Thyroid gland (tissue), 4 donors: ENCODE measurements at regions not wholly inside any gene's neighbourhood (a gene's known extent, or its start where the extent isn't known, plus 50 kb on each side); places are given as distances from the start of the nearest gene placed in this dataset.

ENCODE experiments used
- DNase-seq, 2 donors: peaks; one replicate each; pipeline ENCODE4 v3.0.0-alpha.2; 2019
- H3K27ac ChIP-seq, 3 donors: fragments of 200-600 bp; sonication (generic); 1 replicate in 2 of 3; 2 replicates in 1 of 3; pipeline ENCODE4 v1.5.1; 2016 to 2019; ENCODE audit warnings: mild to moderate bottlenecking in 1 of 3, moderate library complexity in 1 of 3
- H3K27me3 ChIP-seq: fragments of 200-600 bp; sonication (generic); one replicate; pipeline ENCODE4 v1.5.1; 2019
- H3K36me3 ChIP-seq, 2 donors: fragments of 200-600 bp; sonication (generic); one replicate each; pipeline ENCODE4 v1.5.1; 2016 to 2019
- H3K4me1 ChIP-seq, 2 donors: fragments of 200-600 bp; sonication (generic); one replicate each; pipeline ENCODE4 v1.5.1; 2017 to 2019
- H3K4me3 ChIP-seq, 3 donors: fragments of 200-600 bp; sonication (generic); replicated peaks in 1 of 3; 1 replicate in 2 of 3; 2 replicates in 1 of 3; pipeline ENCODE4 v1.5.1; 2016; ENCODE audit warnings: mild to moderate bottlenecking in 1 of 3
- H3K9me3 ChIP-seq: fragments of 200-600 bp; sonication (generic); one replicate; pipeline ENCODE4 v1.5.1; 2017
- POLR2A ChIP-seq, 2 donors: fragments of 450-650 bp; IDR thresholded peaks; one replicate each; pipeline ENCODE4 v1.6.1; 2017; ENCODE audit warnings: antibody characterized with exemption in 2 of 2, mild to moderate bottlenecking in 2 of 2, moderate library complexity in 1 of 2
- WGBS, 2 donors: methylation state at CpG; one replicate each; pipeline ENCODE4 v1.1.5; 2017; 5-methylcytosine and 5-hydroxymethylcytosine counted together
- intact Hi-C: fragments of 100-400 bp; cut with DNase I; formaldehyde crosslinking; loops from one replicate; pipeline ENCODE4 v1.15.1; 2023
- TF ChIP-seq, protein P1 (sequence below), 6 experiments: fragments of 200-600 bp in 3 of 6; fragments of 450-650 bp in 3 of 6; sonication (generic) in 3 of 6; IDR thresholded peaks; one replicate each; pipeline ENCODE4 v1.5.1; 2016 to 2019; ENCODE audit warnings: antibody characterized with exemption in 6 of 6, mild to moderate bottlenecking in 2 of 6, inconsistent platforms in 1 of 6, moderate library complexity in 1 of 6

DNA sequence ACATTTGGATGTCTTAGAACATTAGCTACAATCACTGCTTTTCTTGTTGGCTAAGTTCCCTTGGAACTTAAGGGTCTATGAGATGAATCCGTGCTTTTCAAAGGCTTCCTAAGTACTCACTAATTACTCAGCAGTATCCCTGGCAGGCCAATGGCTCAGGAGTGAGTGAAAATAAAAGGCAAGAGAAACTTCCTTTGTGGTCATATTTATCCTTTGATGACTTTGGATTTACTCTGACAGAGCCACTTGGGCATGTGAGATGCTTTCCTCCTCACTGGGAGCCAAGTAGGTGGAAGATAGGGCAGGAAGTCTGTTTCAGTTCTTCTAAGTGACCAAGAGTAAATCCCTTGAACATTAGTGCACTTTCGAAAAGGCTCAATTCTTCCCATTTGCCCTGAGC is 224.3 kb upstream of the FOXA2 start:
- H3K27ac ChIP-seq, result no peak overlapping the region
- intact Hi-C loops, result no loop called here
- no peaks in the 10 kb centered on the region for H3K9me3 ChIP-seq
- TF ChIP-seq, protein P1, sequence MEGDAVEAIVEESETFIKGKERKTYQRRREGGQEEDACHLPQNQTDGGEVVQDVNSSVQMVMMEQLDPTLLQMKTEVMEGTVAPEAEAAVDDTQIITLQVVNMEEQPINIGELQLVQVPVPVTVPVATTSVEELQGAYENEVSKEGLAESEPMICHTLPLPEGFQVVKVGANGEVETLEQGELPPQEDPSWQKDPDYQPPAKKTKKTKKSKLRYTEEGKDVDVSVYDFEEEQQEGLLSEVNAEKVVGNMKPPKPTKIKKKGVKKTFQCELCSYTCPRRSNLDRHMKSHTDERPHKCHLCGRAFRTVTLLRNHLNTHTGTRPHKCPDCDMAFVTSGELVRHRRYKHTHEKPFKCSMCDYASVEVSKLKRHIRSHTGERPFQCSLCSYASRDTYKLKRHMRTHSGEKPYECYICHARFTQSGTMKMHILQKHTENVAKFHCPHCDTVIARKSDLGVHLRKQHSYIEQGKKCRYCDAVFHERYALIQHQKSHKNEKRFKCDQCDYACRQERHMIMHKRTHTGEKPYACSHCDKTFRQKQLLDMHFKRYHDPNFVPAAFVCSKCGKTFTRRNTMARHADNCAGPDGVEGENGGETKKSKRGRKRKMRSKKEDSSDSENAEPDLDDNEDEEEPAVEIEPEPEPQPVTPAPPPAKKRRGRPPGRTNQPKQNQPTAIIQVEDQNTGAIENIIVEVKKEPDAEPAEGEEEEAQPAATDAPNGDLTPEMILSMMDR (IDR thresholded peaks at IDR 0.05), result no peak
- TF ChIP-seq POLR2A (IDR thresholded peaks at IDR 0.05), result no peak
- no peak overlapping the region for H3K4me3 ChIP-seq
- H3K4me1 ChIP-seq, result no peaks in the 10 kb centered on the region
- no peaks in the 10 kb centered on the region for H3K36me3 ChIP-seq
- H3K27me3 ChIP-seq, result no peaks in the 10 kb centered on the region
- DNase-seq, result no peak
- 38 to 55% methylated on average over 2 of the region's 2 CpGs for WGBS, 2 donors

DNA sequence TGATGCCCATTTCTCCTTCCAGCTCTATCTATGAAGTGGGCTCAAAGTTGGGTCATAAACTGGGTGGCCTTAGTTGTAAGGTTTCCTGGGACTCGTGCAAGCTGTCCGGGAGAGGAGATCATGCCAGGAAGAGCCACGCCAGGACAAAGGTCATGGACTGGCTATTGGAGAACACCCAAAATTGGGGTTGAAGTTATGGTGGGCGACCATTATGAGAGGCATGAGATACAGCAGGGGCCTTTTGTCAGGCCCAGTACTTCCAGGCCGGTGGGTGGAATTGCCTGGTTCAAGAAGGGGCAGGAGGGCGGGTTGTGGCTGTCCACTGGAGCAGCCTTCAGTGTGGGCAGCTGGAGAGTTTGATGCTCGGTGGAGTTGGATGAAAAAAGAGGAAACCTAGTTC is 225.1 kb upstream of the SSTR4 start:
- no peaks in the 10 kb centered on the region for H3K4me1 ChIP-seq
- intact Hi-C loops, result no loop called here
- WGBS, 2 donors, result 88 to 90% methylated on average over 7 of the region's 7 CpGs

DNA sequence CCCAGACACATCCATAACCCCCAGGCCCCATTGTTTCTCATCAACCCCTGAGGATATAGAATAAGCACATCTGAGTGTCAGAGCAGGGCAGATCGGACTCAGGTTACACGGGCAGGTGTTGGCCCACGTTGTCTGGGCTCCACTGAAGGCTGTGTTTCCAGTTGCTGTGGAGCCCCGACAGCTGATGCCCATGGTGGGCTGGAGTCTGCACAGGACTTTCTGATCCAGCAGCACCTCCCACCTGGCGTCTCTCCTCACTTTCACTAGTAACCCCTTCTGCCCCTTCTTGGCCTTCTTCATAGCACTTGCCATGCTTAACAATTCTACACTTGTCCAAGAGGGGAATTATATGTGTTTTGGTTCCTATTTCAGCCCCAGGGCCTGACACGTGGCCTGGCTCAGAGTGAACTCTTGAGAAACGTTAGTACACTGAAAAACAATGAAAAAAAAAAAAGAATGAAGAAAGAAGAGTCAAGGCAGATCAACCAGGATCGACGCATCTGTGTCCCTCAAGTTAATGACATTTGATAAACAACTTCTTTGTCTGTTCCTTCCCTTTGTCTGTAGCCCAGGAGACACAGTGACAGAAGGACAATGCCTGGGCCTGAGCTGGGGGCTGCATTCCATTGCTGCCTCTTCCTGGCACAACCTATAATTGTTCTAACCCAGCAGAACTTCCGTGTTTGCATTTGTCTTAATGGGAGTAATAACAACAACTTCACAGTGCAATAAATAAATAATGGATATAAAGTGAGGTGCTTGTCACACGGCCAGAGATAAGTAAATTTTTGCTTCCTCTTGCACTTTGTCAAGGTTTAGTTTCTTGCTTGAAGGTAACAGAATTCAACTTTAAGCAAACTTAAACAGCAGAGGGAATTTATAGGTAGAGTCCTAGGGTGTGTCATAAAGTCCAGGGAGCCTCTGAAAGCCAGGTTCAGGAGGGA is 224.2 kb upstream of the SSTR4 start:
- no peak for DNase-seq
- Histone ChIP-seq H3K36me3 (no peaks in the 10 kb centered on the region), H3K27ac (no peak overlapping the region), H3K4me3 (no peak overlapping the region), H3K27me3 (no peaks in the 10 kb centered on the region), H3K4me1 (no peaks in the 10 kb centered on the region), H3K9me3 (no peaks in the 10 kb centered on the region)
- TF ChIP-seq, protein P1 (IDR thresholded peaks at IDR 0.05), result no peak
- no peak for TF ChIP-seq POLR2A (IDR thresholded peaks at IDR 0.05)
- intact Hi-C loops, result no loop called here
- 69% methylated on average over 11 of the region's 11 CpGs for WGBS, 2 donors

More for the DNA sequence above, 225.1 kb upstream of the SSTR4 start:
- TF ChIP-seq, protein P1 (IDR thresholded peaks at IDR 0.05), result no peak
- Histone ChIP-seq H3K9me3 (no peaks in the 10 kb centered on the region), H3K4me3 (no peak overlapping the region), H3K27me3 (no peaks in the 10 kb centered on the region), H3K36me3 (no peaks in the 10 kb centered on the region), H3K27ac (no peak overlapping the region)
- DNase-seq, result no peak

DNA sequence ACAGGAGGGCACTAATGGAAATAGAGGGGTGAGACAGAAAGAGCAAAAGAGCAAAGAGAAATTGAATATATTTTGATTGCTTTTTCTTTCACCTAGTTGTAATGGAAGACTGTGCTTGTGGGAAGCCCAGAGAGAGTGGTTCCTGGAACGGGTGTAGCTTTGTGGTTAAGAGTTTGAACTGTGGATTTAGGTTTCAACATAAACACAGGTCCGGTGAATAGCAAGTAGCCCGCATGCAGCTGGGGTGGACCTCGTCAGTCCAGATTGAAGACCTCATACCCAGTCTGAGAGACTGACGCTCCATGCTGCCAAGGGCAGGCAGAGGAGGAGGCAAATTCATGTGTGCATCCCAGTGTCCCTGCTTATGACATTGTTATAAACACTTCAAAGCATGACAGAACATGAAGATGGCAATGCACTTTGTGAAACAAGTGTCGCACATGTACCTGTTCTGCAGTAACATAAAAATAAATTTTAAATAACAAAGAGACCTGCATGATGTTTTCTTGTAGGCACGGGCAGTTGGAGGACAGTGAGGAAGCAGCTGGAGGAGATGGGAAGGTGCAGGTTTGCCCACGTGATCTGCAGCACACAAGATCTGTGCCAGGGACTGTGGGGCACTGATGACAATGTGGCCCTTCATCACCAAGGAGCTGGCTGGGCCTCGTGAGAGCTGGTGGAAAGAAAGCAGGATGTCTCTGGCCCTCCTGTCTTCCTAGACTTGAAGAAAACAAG is 220.5 kb upstream of the SSTR4 start:
- 64 to 65% methylated on average over 9 of the region's 9 CpGs for WGBS, 2 donors
- no peak overlapping the region for H3K4me3 ChIP-seq
- intact Hi-C loops, result no loop called here
- H3K27ac ChIP-seq, result no peak overlapping the region
- H3K27me3 ChIP-seq, result no peaks in the 10 kb centered on the region
- TF ChIP-seq, protein P1 (IDR thresholded peaks at IDR 0.05), result no peak
- TF ChIP-seq POLR2A (IDR thresholded peaks at IDR 0.05), result no peak
- no peak for DNase-seq
- no peaks in the 10 kb centered on the region for H3K9me3 ChIP-seq
- no peaks in the 10 kb centered on the region for H3K4me1 ChIP-seq
- H3K36me3 ChIP-seq, result no peaks in the 10 kb centered on the region

DNA sequence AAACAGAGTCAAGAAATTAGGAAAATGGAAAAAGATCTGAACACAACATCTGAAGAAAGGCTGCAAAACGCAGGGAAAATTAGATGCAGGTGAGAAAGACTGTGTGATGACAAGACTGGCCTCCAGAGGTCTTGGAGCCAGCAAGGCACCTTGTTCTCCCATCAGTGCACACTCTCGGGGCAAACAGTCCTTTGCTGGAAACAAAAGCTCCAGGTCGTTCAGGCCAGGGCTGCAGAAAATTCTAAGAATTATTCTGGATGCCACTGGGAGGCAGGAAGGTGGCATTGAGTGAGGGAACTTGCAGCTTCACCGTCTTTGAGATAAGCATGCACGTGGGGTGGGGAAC is 219.9 kb upstream of the SSTR4 start:
- WGBS, 2 donors, result 65 to 67% methylated on average over 5 of the region's 5 CpGs
- no peaks in the 10 kb centered on the region for H3K9me3 ChIP-seq
- no peak overlapping the region for H3K27ac ChIP-seq
- no peak for DNase-seq
- intact Hi-C loops, result no loop called here
- H3K4me1 ChIP-seq, result no peaks in the 10 kb centered on the region
- TF ChIP-seq, protein P1 (IDR thresholded peaks at IDR 0.05), result no peak
- TF ChIP-seq POLR2A (IDR thresholded peaks at IDR 0.05), result no peak
- no peak overlapping the region for H3K4me3 ChIP-seq
- no peaks in the 10 kb centered on the region for H3K27me3 ChIP-seq
- H3K36me3 ChIP-seq, result no peaks in the 10 kb centered on the region
